HG02798 (cell line): ENCODE measurements at regions not wholly inside any gene's neighbourhood (a gene's known extent, or its start where the extent isn't known, plus 50 kb on each side); places are given as distances from the start of the nearest gene placed in this dataset.

Source experiments
- ATAC-seq: cut with Tn5 transposase; IDR thresholded peaks from one replicate; pipeline ENCODE4 v1.9.1; 2021; ENCODE audit warnings: mild to moderate bottlenecking; ENCODE audit not compliant: unreplicated experiment, poor library complexity

DNA sequence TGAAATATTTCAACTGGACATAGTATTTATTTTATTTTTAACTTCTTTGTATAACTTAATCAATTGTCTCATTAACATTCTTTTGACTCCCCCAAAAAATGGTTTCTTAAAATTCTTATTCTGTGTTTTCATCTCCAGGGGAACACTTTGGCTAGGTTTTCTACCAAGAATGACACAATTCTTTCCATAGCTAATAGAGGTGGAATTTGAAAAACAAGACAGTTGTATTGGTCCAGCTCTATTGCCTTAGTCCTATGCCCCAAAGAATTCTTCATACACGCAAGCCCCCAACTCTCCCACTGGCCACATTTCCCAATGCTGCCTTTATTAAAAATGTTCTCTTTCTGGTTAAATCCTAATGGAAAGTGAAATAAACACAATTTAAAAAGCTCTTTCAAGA is 104.7 kb upstream of the PKDCC start:
- no peak for ATAC-seq

DNA sequence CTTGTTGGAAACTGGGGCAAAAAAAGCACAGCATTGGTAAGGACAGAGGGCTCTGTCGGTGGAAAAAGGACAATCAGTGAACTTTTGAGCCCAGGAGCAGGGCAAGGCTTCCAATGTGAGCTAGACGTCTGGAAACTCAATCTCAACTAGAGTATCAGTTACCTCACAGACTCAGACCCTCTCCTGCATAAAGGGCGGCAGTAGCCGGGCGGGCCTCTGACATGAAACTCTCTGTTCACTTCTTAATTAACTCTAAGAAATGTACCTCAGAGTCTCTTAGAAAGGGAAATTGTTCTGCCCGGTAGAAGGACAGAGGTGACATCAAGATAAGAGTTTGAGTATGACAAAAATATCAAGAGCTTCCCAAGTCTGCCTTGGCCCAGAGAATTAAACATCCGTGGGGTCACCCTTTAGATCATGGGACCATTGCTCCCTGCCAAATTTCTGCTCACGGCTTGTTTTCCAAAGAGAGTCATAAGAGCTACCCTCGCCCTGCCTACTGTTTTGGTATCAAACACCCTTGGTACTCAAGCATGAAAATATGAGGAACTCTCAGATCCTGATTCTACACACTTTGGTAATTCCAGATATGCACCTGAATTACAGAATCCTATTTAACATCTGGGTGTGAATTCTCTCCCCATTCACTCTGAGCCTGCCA is 103.5 kb upstream of the PKDCC start:
- ATAC-seq: no peak

DNA sequence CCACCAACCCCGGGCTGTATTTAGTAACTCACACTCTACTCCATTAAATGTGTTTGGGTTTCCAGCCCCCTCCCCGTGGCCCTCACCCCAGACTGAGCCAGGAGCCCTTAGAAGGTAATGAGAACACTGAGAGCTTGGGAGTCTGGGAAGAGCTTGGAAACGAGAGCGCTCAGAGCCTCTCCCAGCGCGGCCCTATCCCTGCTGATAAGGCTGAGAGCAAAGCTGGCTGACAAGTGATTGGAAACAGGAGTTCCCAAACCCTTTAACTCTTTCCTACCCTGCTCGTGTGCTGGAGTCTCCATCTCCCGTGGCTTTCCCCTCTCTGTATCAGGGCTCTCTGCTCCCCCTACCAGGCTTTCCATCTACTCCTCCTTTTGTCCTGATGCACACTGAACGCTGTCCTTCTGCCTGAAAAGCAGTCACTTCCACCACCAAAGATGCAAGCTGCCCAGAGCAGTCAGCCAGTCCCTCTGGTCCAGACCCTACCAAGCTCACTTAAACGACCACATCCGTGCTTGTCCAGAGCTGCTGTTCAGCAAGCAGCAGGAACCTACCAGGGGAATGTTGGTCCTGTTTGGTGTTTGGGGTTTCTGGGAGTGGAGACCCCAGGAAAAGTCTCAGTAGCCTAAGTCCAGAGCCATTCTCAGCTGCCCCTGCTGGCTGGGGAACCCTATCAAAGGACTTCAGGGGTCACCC is 100.0 kb upstream of the PKDCC start:
- no peak for ATAC-seq

DNA sequence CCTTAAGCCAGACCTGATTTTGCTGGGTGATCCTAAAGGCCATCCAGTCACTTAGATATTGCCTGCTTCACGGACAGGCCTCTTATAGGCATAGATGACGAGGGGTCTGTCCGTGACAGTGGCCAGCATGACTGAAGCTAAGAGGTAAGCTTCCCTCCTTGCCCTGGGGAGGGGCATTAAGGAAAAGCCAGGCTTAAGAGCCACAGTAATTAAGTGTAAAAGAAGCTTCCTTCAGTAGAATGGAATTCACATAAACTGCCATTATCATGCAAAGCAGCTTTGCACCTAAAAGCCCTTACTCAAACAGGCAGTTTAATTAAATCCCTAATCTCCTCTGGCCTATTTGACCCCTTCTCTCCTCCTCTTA is 99.4 kb upstream of the PKDCC start:
- ATAC-seq: no peak

DNA sequence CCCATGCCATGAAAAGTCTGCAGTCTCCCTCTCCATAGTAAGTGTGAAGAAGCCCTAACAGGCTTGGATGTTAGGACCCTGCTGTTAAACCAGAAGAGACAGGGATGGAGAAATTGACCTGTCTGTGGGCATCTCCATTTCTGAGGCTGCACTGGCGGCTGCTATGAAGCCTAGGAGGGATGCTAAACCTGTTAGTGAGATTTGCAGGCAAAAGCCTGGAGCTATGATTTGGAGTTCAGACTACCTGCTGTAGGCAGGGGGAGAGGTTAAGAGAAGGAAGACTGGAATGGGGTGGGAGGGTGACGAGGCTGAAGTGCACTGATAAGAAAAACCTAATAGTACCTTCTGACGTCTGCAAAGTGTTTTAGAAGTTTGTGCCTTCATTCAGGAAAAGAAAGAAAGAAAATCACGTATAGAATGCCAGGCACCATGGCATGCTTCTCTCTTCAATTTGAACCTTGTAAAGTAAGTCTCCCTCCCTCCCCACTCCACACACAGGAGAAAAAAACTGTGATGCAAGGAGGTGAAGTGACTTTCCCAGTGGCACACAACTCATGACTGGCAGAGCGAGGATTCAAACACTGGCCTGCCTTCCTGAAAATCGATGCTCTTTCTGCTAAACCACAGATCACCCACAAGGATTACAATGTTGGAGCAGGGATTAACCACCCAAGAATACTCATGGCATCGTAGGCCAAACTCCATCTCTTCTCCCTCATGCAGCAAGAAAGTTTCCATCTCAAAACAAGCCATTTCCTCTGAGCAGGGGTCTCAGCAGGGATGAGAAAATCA is 98.5 kb upstream of the PKDCC start:
- ATAC-seq: no peak

DNA sequence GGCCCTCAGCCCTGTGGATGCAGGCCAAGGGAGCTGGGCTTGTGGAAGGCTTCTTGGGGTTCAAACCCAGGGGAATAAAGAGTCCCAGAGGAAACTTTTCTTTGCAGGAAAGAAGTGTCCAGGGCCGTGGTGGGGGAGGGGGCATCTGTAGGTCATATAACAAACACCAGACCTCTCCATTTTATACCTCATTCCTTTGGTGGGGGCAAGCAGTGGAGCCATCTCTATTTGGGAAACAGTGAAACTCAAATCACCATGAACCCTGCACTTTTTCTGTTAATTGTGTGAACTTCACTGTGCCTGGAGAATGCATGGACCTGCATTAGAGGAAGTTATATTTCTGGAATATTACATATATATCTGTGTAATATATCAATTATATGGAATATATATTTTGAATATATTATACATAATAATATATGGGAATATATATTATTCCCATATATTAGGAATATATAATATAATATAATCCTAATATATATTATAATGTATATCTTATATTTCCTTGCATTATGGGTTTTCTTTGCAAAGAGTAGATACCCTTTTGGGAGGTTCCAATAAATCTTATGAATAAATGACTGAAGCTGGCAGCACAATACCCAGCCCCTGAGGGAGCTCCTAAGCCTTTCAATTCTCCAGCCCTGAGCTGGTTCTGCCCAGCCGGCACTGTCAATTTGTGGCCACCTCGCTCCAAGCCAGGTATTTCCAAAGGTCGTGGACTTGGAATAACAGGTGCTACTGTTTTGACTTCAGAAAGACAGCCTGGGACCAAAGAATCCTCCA is 97.7 kb upstream of the PKDCC start:
- no peak for ATAC-seq

DNA sequence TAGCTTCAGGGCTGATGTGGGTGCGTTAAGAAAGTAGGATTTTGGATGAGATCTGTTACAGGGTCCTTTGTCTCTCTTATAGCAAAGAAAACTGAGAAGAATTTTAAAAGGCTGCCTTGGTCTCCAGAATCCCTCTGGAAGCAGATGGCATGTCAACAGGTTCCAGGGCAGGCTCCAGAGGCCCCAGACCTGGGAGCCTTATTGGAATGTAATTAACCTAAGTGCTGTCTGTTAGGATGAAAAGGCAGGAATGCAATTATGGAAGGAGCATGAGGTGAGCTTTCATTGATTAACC is 97.2 kb upstream of the PKDCC start:
- ATAC-seq: no peak

DNA sequence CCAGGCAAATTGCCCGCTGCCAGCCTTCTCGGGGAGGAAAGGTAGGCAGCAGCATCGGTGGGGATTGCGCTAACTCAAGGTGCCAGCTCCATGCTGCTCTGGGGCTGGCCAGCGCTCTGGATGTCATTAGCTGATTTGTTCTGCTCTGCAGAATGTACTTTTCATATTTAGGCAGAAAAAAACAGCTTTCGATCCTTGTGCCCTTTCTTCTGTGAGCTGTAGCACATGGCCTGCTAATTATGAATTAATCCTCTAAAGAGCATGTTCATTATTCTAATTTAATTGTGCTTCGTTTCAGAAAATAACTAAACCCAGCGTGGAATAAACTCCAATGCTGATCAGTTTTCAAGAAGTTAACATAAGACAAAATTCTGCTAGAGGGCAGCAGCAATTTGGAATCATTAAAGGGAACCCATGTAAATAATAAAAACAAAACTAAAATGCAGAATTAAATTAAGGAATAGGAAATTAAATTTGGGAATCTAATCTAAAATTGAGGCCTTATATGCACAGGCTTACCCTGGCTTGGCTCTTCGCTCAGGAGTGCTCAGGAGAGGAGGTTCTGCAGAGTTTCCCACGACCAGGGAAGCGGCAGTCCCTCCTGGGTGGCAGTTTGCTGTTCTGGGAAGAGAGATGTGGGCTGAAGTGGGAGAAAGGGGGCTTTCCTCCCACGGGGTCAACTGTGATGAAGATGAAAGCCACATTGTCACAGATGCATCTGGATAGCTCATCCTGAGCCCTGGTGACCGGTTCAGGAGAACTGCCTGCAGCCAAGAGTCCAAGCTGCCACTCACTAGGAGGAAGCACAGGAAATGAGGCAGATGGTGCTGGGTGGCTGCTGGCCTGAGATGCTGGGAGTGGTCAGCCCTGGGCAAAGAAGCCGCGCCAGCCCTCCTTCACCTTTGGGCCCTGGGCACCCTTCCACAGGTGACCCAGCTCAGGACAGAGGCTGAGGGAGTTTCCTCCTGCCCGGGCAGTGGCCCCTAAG is 93.2 kb upstream of the PKDCC start:
- ATAC-seq: no peak

DNA sequence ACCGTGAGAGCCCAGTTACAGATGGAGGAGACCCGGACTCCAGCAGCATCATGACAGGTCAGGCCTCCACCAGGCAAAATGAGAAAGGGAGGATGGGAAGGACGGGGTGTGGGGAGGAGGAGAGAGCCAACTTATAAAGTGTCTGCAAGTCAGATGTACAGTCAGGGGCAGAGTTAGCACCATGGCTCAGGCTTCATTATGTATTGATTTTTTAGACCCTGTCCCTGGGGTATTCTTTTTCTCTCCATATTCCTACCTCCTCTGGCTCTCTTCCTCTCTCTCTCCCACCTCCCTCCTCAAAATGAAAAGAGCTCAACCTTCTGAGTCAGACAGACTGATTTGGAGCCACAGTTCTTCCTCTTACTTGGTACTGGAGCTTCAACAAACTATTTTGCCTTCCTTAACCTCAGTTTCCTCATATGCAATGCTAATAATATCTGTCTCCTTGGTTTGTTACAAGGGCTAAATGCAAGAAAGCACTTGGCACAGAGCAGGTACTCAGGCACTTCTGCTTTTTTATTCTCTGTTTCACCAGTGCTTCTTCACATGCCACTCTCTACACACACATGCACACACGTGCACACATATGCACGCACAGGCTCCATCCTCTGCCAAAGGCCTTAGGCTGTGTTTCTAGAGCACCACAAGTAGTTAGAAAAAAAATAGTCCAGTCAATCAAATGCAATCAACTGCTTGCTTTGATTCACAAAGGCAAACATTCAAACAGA is 92.3 kb upstream of the PKDCC start:
- peak; percentile 53 for ATAC-seq

DNA sequence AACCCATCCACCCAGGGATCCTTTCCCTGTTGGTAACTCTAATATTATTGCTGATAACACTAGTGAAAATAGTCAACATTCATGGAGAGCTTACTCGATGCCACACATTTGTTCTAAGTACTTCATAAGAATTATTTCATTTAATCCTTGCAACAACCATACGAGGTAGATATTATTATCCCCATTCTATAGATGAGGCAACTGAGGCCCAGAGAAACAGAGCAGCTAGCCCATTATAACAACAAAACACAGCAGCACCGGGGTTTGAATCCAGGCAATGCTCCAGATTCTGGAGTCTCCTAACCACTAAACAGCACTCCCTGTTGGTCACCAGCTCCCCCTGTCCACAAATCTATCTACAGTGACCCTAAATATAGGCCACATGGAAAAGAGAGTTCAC is 90.4 kb upstream of the PKDCC start:
- ATAC-seq: no peak

DNA sequence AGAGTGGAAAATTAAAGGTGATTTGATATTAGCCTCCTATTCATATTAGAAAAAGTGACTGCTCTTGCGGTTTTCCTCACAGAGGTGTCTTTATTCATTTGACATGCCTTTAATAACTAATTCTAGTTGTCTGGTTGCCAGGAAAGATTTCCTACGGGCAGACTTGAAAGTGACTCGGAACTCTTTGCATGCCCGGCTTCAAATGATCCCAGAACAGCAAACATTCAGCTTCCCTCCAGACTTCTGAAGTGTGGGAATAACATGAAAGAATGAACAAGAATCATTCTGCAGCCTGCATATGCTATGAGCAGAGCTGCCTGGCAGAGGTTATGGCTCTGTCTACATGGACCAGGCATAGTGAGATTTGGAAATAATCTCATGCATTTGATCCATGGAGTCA is 89.6 kb upstream of the PKDCC start:
- ATAC-seq: no peak

DNA sequence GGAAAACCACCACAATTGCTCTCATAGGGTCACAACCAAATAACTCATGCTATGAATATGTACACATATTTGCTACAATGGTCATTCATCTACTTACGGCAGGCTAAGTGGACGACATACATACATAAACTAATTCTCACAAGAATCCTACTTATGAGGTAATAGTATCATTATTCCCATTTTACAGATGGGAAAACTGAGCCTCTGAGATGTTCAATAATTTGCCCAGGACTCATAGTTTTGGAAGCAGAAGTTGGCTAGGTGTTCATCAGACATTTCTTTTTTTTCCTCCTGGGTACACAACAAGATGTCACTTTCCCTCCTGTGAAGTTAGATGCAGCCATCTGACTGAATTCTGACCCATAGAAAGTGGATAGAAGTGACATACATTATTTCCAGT is 89.0 kb upstream of the PKDCC start:
- ATAC-seq: no peak

DNA sequence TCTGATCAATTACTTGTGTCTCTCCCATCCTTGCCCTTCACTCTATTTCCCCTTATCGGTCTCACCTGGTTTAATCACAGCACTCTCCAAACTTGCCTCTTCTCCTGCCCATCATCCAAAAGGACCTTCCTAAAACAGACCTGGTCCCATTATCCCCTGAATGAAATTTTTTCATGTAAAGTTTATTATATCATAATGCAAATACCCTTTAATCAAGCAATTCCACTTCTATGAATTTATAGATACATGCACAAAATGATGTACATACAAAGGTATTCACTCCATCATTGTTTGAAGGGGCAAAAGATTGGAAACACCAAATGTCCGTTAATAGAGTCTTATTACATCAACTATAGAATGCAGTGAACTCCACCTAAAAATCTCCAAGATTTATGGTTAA is 88.1 kb upstream of the PKDCC start:
- ATAC-seq: no peak

DNA sequence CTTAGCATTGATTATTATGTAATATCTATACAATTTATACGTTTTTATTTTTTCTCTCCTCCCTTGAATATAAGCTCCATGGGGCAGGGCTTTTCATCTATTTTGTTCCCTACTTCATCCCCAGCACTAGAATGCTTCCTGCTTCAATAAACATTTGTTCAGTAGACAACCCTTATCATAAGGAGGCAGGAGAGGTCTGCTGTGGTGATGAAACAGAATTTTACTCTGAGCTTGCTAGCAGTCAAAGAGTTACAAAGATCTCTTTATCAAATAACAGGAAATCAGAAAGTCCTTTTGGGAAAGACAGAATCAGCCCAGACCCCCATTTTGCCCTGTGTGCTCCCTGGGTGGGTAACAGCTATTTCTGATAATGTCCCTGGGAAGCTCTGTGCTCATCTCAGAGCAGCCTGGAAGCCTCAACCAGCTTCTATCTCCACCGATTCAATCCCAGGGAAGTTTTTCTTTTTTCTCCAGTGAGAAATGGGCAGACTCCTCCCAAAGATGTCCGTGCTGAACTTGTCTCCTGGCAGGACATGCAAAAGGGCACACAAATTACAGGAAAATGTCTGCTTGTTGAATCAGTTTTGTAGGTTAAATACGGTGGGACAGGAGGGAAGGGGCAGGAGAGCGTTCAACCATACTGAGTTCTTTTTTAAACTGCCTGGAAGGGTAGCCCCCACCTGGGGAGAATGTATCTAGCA is 84.7 kb upstream of the PKDCC start:
- ATAC-seq: no peak

DNA sequence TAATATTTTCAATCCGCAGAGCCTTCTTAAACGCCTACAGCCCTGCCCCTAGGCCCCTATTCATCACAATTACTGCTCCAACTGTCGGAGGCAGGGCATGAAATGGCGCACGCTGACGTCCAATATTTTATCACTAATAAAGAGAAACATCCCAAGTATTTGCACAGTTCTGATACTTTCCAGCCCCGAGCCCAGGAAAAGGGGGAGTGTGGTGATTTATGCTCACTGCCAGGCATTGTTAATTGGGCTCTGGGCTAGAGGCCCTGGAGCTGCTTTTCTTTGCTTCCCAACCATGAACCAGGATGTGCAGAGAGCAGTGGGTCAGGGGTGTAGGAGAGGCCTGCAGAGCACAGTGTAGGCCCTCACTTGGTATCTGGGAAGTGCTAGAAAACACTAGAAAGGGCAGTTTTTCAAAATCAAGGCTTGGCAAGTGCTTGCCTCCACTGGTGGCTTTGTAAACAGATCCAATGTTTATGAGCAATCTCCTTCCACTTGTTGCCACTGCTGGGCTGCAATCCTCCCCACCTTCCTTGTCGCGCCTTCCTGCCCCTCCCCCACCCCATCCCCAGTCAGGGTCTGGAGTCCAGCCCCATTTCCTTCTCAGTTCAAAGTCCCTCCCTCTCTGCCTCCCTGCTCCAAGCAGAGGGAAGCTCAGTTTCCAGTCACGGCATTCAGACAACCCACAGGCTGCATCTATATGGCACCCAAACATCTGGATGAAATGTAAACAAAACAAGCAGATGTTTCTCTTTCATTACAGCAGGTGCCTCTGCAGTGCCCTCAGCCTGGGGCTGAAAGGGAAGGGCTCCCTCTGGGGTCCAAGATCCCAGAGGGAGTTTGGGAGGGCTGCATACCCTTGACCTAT is 83.9 kb upstream of the PKDCC start:
- no peak for ATAC-seq

DNA sequence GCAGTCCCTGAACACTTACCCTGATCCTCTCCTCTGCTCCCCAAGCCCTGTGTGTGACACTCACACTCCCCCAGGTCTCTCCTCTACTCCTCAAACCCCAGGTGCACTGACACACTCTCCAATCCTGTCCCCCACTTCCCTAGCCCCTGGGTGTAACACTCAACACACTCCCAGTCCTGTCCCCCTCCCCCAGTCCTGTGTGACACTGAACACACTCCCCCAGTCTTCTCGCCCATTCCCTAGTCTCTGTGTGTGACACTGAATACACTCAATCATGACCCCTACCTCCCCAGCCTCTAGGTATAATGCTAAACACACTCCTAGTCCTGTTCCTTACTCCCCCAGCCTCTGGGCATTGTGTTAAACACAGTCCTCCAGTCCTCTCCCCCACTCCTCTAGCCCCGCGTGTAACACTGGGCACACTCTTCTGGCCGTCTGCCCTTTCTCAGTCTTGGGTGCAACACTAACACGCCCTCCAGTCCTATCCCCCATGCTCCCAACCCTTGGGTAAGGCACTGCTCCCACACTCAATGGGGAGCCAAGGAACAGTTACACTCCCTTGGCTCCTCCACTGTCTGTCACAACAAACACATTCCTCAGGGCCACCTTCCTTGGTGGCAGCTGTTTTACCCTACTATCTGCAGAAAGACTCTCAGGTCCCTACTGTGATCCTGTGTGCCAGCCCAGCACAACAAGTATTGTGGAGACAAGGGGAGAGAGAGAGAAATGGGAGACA is 82.5 kb upstream of the PKDCC start:
- ATAC-seq: no peak

DNA sequence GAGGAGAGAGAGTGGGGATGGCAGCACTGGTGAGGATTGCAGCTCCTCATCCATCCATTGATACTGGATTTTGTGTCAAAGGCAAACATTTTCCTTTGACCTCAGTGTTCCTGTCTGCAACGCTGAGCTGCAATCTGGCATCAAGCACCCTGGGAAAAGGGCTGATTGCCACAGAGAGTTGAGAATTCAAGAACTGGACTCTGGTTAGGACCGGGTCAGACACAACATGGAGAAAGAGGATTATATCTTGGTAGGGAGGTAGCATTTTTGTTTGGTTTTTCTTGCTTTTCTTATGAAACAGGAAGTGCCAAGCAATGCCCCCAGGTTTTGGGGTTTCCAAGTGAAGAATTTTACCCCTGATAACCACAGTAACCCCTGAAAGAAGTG is 81.9 kb upstream of the PKDCC start:
- no peak for ATAC-seq
